Panc1 (cell line): ENCODE measurements at regions not wholly inside any gene's neighbourhood (a gene's known extent, or its start where the extent isn't known, plus 50 kb on each side); places are given as distances from the start of the nearest gene placed in this dataset.

Source experiments
- CTCF ChIP-seq: fragments of 450-650 bp; IDR thresholded peaks from 2 replicates; pipeline ENCODE4 v1.5.1; 2017; ENCODE audit warnings: mild to moderate bottlenecking
- POLR2AphosphoS5 ChIP-seq: IDR thresholded peaks from 2 replicates; pipeline ENCODE4 v1.6.1; 2012; ENCODE audit warnings: mild to moderate bottlenecking, low read depth, low read length, moderate library complexity
- TF ChIP-seq, protein P1 (sequence below), 2 experiments: IDR thresholded peaks; 2 replicates each; pipeline ENCODE4 v1.6.1; 2011 to 2012; ENCODE audit warnings: low read depth in 2 of 2, control low read depth in 1 of 2, low read length in 1 of 2, mild to moderate bottlenecking in 1 of 2, moderate library complexity in 1 of 2; ENCODE audit not compliant: insufficient read depth in 1 of 2

DNA sequence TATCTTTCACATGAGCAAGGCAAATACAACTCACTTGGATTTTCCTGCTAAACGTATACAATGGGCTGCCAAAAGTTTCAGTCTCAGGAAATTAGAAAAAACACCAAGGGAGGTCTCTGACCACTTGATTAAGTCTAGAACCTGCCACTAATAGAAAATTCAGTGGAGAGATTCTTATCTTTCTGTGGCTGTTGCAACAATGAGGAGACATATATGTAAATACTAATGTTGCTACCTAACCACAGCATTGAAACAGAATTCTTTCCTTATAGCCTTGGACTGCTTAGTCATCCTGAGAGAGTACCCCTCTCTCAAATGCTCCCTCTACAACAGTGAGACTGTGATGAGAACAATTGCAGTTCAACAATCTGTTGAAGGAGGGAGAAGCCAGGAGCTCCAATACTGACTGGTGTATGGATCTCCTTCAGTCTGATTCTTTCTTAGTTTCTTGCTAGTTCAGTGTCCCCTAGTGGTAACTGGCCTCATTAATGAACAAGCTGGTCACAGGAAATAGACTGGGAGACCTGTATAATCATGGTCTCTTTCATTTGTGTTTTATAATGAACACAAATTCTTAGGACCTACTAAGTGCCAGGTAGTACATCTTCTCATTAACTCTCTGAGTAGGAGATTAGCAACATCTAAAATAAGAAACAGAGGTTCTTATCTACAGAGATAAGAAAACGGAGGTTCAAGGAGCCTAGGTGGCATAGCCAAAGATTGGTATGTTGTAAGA, 164.5 kb downstream of the SLC38A4 start:
- peak; percentile 84 for TF ChIP-seq CTCF
- TF ChIP-seq, protein P1, sequence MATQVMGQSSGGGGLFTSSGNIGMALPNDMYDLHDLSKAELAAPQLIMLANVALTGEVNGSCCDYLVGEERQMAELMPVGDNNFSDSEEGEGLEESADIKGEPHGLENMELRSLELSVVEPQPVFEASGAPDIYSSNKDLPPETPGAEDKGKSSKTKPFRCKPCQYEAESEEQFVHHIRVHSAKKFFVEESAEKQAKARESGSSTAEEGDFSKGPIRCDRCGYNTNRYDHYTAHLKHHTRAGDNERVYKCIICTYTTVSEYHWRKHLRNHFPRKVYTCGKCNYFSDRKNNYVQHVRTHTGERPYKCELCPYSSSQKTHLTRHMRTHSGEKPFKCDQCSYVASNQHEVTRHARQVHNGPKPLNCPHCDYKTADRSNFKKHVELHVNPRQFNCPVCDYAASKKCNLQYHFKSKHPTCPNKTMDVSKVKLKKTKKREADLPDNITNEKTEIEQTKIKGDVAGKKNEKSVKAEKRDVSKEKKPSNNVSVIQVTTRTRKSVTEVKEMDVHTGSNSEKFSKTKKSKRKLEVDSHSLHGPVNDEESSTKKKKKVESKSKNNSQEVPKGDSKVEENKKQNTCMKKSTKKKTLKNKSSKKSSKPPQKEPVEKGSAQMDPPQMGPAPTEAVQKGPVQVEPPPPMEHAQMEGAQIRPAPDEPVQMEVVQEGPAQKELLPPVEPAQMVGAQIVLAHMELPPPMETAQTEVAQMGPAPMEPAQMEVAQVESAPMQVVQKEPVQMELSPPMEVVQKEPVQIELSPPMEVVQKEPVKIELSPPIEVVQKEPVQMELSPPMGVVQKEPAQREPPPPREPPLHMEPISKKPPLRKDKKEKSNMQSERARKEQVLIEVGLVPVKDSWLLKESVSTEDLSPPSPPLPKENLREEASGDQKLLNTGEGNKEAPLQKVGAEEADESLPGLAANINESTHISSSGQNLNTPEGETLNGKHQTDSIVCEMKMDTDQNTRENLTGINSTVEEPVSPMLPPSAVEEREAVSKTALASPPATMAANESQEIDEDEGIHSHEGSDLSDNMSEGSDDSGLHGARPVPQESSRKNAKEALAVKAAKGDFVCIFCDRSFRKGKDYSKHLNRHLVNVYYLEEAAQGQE (IDR thresholded peaks at IDR 0.05; ENCODE audit: insufficient read depth in 1 of 2, low read depth in 2 of 2, low read length in 1 of 2), result no peak
- no peak for TF ChIP-seq POLR2AphosphoS5
